NCI-H1105 (cell line): ENCODE measurements at regions not wholly inside any gene's neighbourhood (a gene's known extent, or its start where the extent isn't known, plus 50 kb on each side); places are given as distances from the start of the nearest gene placed in this dataset.
"Not testable (repeated sequence)": the region's sequence is repeated elsewhere in the genome, so short reads cannot be mapped to it uniquely, and the experiment has no call there.

Source experiments
- DNase-seq: peaks from one replicate; lab custom pipeline; 2025; lab: John Stamatoyannopoulos, UW

DNA sequence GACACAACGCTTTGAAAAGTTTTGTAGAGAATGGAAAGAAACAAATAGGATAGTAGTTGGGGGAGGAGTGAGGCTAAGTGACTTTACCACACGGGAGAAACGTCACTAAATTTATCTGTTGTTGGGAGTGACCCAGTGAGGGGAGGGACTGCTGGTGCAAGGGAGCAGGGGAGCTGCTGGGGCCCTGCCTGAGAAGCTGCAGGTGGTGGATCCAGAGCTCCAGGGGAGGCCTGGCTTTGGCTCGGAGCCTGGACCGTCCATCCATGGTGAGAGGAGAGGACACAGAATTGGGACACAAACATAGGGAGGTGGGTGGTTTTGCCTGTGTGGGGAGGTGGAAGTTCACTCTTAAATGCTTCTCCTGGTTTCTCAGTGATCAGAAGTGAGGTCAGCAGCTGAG, 107.6 kb downstream of the GOSR1 start:
- DNase-seq: no peak

GRCh38 chr17:30580916-30581315, 103.7 kb downstream of the GOSR1 start:
- no peak for DNase-seq

DNA sequence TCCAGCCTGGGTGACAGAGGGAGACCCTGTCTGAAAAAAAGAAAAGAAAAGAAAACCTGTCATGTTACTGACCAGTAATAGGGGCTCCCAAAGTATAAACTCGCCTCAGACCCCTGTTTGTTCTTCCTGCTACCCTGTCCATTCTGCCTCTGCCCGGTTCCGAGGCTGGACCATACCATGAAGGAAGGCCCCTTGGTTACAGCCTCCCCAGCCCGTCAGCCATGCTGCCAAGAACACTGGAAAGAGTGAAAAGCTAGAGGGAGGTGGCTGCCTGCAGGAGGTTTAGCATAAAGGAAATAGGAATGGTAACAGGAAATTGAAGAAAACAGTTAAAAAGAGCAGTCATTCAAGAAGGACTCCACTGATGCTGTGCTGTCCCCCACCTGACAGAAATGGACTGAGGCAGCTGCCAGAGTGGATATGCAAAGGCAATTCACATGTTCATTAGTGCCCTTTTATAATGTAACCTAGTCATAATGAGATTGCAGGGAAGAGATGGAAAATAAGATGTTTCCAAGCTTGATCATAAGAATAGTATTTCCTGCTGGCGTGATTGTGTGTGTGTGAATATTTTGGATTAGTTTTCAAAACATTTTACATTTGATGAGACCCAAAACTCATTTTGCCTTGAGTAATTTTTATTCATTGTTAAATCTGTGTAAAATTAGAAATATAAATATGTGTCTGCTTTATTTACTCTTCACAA, 102.6 kb downstream of the GOSR1 start:
- no peak for DNase-seq

- not testable (repeated sequence) for DNase-seq
Measured at GRCh38 chr17:30578015-30578717, 101.0 kb downstream of the GOSR1 start.
